Psoas muscle (tissue), 7 donors: ENCODE measurements at regions not wholly inside any gene's neighbourhood (a gene's known extent, or its start where the extent isn't known, plus 50 kb on each side); places are given as distances from the start of the nearest gene placed in this dataset.
A peak's percentile ranks its signal among the peaks of the same experiment; 100 is the strongest.

ENCODE experiments used
- ATAC-seq, 4 donors: fragments of 200-7000 bp; cut with Tn5 transposase; one replicate each; pipeline ENCODE4 v1.9.1; 2020; ENCODE audit warnings: moderate library complexity in 3 of 4, mild to moderate bottlenecking in 2 of 4
- DNase-seq, 2 donors: peaks; one replicate each; pipeline ENCODE4 v3.0.0-alpha.2; 2020
- H3K27ac ChIP-seq: fragments of 200-600 bp; one replicate; pipeline ENCODE4 v1.8.0; 2022
- H3K27me3 ChIP-seq, 3 donors: fragments of 200-600 bp in 1 of 3; one replicate each; pipeline versions ENCODE4 v1.6.1 to v1.8.0; 2013 to 2022; ENCODE audit warnings: low read length in 2 of 3, mild to moderate bottlenecking in 2 of 3, moderate library complexity in 1 of 3; ENCODE audit not compliant: insufficient read depth in 3 of 3
- H3K36me3 ChIP-seq, 2 donors: fragments of 200-600 bp in 1 of 2; one replicate each; pipeline versions ENCODE4 v1.6.1 to v1.8.0; 2013 to 2022; ENCODE audit warnings: low read depth in 1 of 2, mild to moderate bottlenecking in 1 of 2, moderate library complexity in 1 of 2; ENCODE audit not compliant: insufficient read depth in 1 of 2
- H3K4me1 ChIP-seq: fragments of 200-600 bp; one replicate; pipeline ENCODE4 v1.8.0; 2022
- H3K4me3 ChIP-seq: fragments of 200-600 bp; one replicate; pipeline ENCODE4 v1.8.0; 2022; ENCODE audit warnings: mild to moderate bottlenecking
- H3K9me3 ChIP-seq: fragments of 200-600 bp; one replicate; pipeline ENCODE4 v1.8.0; 2022
- WGBS, 3 donors: extraction: QIAGEN DNeasy Blood & Tissue Kit; methylation state at CpG; one replicate each; pipeline versions ENCODE4 v1.1.6 to v1.1.7; 2013; 5-methylcytosine and 5-hydroxymethylcytosine counted together
- intact Hi-C, 2 donors: fragments of 100-400 bp; cut with DNase I; formaldehyde crosslinking; loops; one replicate each; pipeline versions ENCODE4 v1.11.0 to v1.14.2; 2022
- TF ChIP-seq, protein P1 (sequence below): fragments of 200-600 bp; IDR thresholded peaks from one replicate; pipeline ENCODE4 v1.8.0; 2022; ENCODE audit warnings: antibody characterized with exemption
- donor health status: healthy with polysubstance abuse.
- donor health status: DM: no; HTN: no; CAD: no; lungs with moderate emphysema.
- donor health status: Bipolar disorder and iron deficiency.
- donor health status: healthy.
- donor health status: DM: yes; HTN: yes; CAD: no.
- donor health status: DM: no; HTN: no; CAD: no.
- donor health status: DM: yes; HTN: yes; CAD: no.

- Histone ChIP-seq H3K36me3 (no peaks in the 10 kb centered on the region), H3K9me3 (no peaks in the 10 kb centered on the region), H3K27ac (no peak overlapping the region), H3K4me1 (peaks cover 8% of the 10 kb centered on the region), H3K27me3 (no peaks in the 10 kb centered on the region), H3K4me3 (no peak overlapping the region)
- 91 to 96% (median 92%) methylated on average over 6 of the region's 6 CpGs for WGBS, 3 donors
- TF ChIP-seq, protein P1, sequence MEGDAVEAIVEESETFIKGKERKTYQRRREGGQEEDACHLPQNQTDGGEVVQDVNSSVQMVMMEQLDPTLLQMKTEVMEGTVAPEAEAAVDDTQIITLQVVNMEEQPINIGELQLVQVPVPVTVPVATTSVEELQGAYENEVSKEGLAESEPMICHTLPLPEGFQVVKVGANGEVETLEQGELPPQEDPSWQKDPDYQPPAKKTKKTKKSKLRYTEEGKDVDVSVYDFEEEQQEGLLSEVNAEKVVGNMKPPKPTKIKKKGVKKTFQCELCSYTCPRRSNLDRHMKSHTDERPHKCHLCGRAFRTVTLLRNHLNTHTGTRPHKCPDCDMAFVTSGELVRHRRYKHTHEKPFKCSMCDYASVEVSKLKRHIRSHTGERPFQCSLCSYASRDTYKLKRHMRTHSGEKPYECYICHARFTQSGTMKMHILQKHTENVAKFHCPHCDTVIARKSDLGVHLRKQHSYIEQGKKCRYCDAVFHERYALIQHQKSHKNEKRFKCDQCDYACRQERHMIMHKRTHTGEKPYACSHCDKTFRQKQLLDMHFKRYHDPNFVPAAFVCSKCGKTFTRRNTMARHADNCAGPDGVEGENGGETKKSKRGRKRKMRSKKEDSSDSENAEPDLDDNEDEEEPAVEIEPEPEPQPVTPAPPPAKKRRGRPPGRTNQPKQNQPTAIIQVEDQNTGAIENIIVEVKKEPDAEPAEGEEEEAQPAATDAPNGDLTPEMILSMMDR, result no peak
- ATAC-seq (no peak), DNase-seq (no peak)
- intact Hi-C loops, result no loop called here
These were observed 109.2 kb downstream of the COPS8 start for GRCh38 chr2:237194906-237195305.

GRCh38 chr2:237195396-237196120, 109.9 kb downstream of the COPS8 start:
- peak in 2 of 4 donors; percentile 55 to 72 for ATAC-seq

GRCh38 chr2:237196409-237196808, 110.7 kb downstream of the COPS8 start:
- Histone ChIP-seq H3K4me1 (peaks cover 8% of the 10 kb centered on the region), H3K9me3 (no peaks in the 10 kb centered on the region), H3K36me3 (no peaks in the 10 kb centered on the region), H3K4me3 (no peak overlapping the region), H3K27me3 (no peaks in the 10 kb centered on the region), H3K27ac (no peak overlapping the region)
- no peak for DNase-seq
- no peak for ATAC-seq
- TF ChIP-seq, protein P1, result no peak
- 44 to 73% (median 59%) methylated on average over 1 of the region's 1 CpG for WGBS, 3 donors
- intact Hi-C loops, result no loop called here

More at GRCh38 chr2:237195396-237196120, 109.9 kb downstream of the COPS8 start:
- no peak overlapping the region for H3K4me3 ChIP-seq
- no peaks in the 10 kb centered on the region for H3K27me3 ChIP-seq
- no peaks in the 10 kb centered on the region for H3K9me3 ChIP-seq
- DNase-seq, result no peak
- TF ChIP-seq, protein P1, result no peak
- intact Hi-C loops, result no loop called here
- H3K36me3 ChIP-seq, result no peaks in the 10 kb centered on the region
- H3K4me1 ChIP-seq, result peaks cover 8% of the 10 kb centered on the region
- 71 to 81% (median 74%) methylated on average over 10 of the region's 10 CpGs for WGBS, 3 donors
- no peak overlapping the region for H3K27ac ChIP-seq

- Histone ChIP-seq H3K9me3 (no peaks in the 10 kb centered on the region), H3K4me3 (no peak overlapping the region), H3K27me3 (no peaks in the 10 kb centered on the region), H3K36me3 (no peaks in the 10 kb centered on the region), H3K27ac (no peak overlapping the region), H3K4me1 (peaks cover 8% of the 10 kb centered on the region)
- TF ChIP-seq, protein P1, result no peak
- no peak for DNase-seq
- intact Hi-C loops, result no loop called here
- WGBS, 3 donors, result 83 to 90% (median 83%) methylated on average over 6 of the region's 6 CpGs
- ATAC-seq, result peak in 1 of 4 donors; percentile 10
These were observed 111.4 kb downstream of the COPS8 start for GRCh38 chr2:237196866-237197618.
